Liver (tissue), 3 donors: ENCODE measurements at regions not wholly inside any gene's neighbourhood (a gene's known extent, or its start where the extent isn't known, plus 50 kb on each side); places are given as distances from the start of the nearest gene placed in this dataset.

Experiments used
- CTCF ChIP-seq: fragments of 150-350 bp; IDR thresholded peaks from 2 replicates; pipeline ENCODE4 v1.5.1; 2017; ENCODE audit warnings: improper control_type of control experiment, low read depth, low read length; ENCODE audit not compliant: missing input control
- MAX ChIP-seq: IDR thresholded peaks from 2 replicates; pipeline ENCODE4 v1.6.1; 2016; ENCODE audit warnings: antibody characterized with exemption
- TAF1 ChIP-seq: conservative IDR thresholded peaks from 2 replicates; pipeline ENCODE4 v1.6.1; 2016; ENCODE audit warnings: antibody characterized with exemption, mild to moderate bottlenecking
- donor health status: healthy.
- donor health status: healthy.

DNA sequence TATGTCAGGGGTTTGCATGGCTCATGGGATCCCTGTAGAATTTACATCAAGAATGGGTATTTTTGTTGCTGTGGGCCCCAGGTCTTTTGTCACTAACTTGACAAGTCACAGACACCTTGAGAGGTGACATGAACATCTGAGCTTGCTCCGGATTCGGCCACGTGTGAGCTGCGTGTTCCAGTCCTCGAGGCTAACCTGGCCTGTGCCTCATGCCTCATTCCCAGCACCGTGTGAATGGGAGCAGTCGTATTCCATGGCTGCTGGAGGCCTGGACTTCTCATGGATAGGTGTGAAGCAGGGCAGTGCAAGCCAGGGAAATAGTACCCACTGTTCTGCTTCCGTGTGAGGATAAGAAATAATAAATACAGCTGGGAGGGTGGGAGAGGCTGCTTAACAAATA lies 423.5 kb downstream of the OCA2 start:
- TF ChIP-seq CTCF (no peak), TAF1 (no peak), MAX (no peak)
